ENCODE measurements at regions not wholly inside any gene's neighbourhood (a gene's known extent, or its start where the extent isn't known, plus 50 kb on each side); places are given as distances from the start of the nearest gene placed in this dataset.
A peak's percentile ranks its signal among the peaks of the same experiment; 100 is the strongest.

DNA sequence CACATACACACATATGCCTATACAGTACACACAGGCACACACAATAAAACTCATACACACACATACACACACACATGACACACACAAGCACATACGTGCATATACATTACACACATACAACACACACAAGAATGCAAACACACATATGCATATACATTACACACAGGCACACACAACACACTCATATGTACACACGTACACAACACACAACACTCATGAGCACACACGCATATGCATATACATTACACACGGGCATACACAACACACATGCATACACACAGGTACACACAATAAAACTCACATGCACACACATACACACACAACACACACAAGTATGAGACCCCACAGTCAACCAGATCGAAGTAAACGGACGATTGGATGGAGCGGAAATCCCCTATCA, 238.2 kb downstream of the ERMARD start:
- Histone ChIP-seq H3K27ac (no peak overlapping the region), H3K9me3 (no peaks in the 10 kb centered on the region), H3K36me3 (no peaks in the 10 kb centered on the region), H3K27me3 (no peaks in the 10 kb centered on the region), H3K4me3 (no peak overlapping the region), H3K4me1 (peaks cover 10% of the 10 kb centered on the region)
- DNase-seq (no peak), ATAC-seq (no peak)
- TF ChIP-seq, protein P1, sequence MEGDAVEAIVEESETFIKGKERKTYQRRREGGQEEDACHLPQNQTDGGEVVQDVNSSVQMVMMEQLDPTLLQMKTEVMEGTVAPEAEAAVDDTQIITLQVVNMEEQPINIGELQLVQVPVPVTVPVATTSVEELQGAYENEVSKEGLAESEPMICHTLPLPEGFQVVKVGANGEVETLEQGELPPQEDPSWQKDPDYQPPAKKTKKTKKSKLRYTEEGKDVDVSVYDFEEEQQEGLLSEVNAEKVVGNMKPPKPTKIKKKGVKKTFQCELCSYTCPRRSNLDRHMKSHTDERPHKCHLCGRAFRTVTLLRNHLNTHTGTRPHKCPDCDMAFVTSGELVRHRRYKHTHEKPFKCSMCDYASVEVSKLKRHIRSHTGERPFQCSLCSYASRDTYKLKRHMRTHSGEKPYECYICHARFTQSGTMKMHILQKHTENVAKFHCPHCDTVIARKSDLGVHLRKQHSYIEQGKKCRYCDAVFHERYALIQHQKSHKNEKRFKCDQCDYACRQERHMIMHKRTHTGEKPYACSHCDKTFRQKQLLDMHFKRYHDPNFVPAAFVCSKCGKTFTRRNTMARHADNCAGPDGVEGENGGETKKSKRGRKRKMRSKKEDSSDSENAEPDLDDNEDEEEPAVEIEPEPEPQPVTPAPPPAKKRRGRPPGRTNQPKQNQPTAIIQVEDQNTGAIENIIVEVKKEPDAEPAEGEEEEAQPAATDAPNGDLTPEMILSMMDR (IDR thresholded peaks at IDR 0.05): no peak
- intact Hi-C loops (cut with DNase I): no loop called here

DNA sequence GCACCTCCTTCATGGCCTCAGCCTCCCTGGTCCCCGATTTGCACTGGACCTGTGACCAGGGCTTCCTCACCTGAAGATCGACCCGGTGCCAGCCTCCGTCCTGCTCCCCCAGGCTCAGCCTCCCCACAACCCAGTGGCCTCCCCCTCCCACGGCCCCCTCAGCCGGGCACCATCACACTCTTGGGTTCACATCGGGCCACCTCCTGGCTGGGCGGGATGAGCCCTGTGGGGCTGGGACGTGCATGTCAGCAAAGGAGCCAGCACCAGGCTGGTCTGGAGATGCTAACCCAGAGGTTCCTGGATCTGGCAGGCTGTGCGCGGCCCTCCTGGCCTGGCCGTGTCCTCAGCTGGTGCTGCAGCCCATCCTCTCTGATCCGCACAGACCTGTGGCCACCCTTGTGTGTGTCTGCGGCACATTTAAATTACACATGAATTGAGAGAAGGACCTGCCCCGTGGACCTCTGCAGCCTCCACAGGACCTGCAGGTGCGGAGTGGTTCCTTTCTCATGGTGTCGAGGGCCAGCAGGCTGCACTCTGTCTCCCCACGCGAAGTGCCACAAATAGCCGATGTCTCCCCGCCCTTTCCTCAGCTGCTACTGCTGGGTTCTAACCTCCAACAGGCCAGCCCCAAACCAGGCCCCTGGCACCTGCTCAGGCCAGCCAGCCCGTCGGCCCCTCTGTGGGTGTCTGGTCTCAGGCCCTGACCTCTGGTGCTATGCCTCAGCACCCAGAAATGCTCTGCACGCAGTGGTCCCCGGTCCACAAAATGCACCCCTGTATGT, 237.5 kb downstream of the ERMARD start:
- Histone ChIP-seq H3K4me1 (peaks cover 10% of the 10 kb centered on the region), H3K9me3 (no peaks in the 10 kb centered on the region), H3K27ac (no peak overlapping the region), H3K36me3 (no peaks in the 10 kb centered on the region), H3K4me3 (no peak overlapping the region), H3K27me3 (no peaks in the 10 kb centered on the region)
- intact Hi-C loops (cut with DNase I): no loop called here
- no peak for ATAC-seq
- TF ChIP-seq, protein P1 (IDR thresholded peaks at IDR 0.05): no peak
- DNase-seq: peak; percentile 58

DNA sequence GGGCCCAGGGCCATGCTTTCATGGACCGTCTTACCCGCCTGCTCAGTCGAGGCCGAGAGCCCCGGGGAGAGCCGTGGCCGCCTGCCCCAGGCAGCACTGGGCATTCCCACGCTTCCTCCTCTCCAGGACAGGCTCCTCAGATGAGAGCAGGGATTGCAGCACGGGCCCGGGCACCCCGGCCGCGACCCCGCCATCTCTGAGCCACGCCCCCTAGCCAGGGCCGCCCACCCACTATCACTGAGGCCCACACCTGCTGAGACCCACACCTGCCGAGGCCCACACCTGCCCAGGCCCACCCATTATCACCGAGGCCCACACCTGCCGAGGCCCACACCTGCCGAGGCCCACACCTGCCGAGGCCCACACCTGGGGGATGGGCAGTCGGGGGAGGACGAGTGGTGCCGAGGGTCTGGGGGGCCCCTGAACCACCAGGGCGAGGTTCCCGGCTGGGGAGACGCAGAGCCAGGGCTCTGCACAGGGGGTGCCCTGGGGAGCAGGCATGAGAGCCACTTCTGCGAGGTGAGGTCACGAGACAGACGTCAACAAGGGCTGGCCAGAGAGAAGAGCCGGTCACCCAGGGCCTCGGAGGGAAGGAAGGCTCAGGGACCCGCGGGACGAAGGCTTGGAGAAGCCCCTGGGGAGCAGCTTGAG, 235.6 kb downstream of the ERMARD start:
- H3K9me3 ChIP-seq: no peaks in the 10 kb centered on the region
- H3K27me3 ChIP-seq: no peaks in the 10 kb centered on the region
- DNase-seq (peak; percentile 57), ATAC-seq (no peak)
- H3K36me3 ChIP-seq: no peaks in the 10 kb centered on the region
- intact Hi-C loops (cut with DNase I): no loop called here
- H3K4me3 ChIP-seq: no peak overlapping the region
- TF ChIP-seq, protein P1 (IDR thresholded peaks at IDR 0.05): no peak
- no peak overlapping the region for H3K27ac ChIP-seq
- peaks cover 4% of the 10 kb centered on the region for H3K4me1 ChIP-seq

DNA sequence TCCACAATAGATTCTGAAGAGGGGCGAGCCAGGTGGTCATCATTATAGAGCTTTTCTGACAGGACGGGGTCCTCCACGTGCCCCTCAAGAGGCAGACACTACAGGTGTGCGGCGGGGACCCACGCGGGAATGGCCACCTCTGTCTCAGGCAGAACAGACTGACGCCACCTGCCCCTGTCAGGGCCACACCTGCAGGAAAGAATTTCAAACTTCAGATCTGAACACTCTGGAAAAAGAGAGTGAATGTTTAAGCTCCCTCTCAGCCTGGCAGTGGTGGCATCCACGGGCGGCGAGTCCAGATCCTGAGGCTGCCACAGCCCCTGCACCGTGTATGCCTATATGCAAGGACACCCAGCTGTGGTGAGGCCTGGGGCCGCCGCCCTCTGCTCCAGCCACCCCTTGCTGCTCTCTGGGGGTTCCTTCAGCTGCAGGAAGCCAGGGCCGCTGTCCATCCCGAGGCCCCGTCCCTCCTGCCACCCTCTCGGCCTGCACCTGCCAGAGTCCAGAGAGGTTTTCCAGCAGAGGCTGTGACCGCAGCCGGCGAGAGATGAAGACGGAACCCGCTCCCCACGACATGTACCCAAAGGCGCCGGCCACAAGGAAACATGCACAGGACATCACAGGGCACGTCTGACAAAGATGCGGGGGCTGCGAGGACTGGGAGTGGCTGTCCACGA, 234.9 kb downstream of the ERMARD start:
- Histone ChIP-seq H3K27me3 (no peaks in the 10 kb centered on the region), H3K4me1 (peaks cover 4% of the 10 kb centered on the region), H3K36me3 (no peaks in the 10 kb centered on the region), H3K9me3 (no peaks in the 10 kb centered on the region), H3K4me3 (no peak overlapping the region), H3K27ac (no peak overlapping the region)
- TF ChIP-seq, protein P1 (IDR thresholded peaks at IDR 0.05): no peak
- peak; percentile 59 for DNase-seq
- intact Hi-C loops (cut with DNase I): no loop called here
- ATAC-seq: no peak

DNA sequence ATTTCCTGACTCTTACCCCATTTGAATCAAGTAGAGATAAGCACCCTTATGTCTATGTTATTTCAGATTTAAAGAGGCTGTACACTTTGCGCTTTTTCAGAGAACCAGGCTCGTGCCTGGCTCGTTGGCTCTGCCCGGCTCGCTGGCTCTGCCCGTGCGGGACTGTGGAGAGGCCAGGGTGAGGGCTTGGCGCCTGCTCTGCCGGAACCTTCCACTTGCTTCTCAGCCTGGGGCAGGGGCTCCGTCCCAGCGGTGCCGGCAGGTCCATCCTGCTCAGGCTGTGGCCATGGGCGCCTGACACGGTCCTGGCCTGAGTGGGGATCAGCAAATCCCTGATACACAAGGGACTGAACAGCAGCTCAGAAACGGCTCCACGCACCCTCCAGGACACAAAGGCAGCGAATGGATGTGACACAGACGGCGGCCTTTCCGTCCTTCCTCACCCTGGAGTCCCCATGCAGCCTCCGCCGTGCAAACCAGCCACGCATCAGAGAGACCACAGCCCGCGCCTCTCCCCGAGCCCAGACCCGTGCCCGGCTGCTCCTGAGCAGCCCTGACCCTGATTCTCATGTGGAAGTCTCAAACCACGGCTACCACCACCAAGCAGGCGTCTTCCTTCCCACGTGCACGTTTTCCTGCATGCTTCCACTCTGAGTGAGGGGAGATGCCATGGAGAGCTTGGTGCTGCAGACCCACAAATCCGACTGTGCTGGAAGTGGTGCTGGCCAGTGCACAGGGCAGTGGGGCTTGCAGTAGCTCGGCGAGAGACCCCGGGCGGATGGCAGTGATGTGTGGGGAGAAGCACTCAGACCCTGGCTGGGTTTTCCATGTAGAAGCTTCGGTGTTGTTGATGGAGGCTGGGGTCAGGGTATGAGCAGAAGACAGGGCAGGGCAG, 233.9 kb downstream of the ERMARD start:
- DNase-seq (peak; percentile 82), ATAC-seq (peak; percentile 78)
- Histone ChIP-seq H3K36me3 (no peaks in the 10 kb centered on the region), H3K4me3 (no peak overlapping the region), H3K9me3 (no peaks in the 10 kb centered on the region), H3K4me1 (peaks cover 4% of the 10 kb centered on the region), H3K27ac (no peak overlapping the region), H3K27me3 (peaks cover 5% of the 10 kb centered on the region)
- intact Hi-C loops (cut with DNase I): no loop called here
- TF ChIP-seq, protein P1 (IDR thresholded peaks at IDR 0.05): no peak

Measured in upper lobe of right lung (tissue), 1 donor.